HG03060 (cell line): ENCODE measurements at regions not wholly inside any gene's neighbourhood (a gene's known extent, or its start where the extent isn't known, plus 50 kb on each side); places are given as distances from the start of the nearest gene placed in this dataset.

Experiments
- ATAC-seq: cut with Tn5 transposase; IDR thresholded peaks from one replicate; pipeline ENCODE4 v1.9.1; 2021; ENCODE audit warnings: low read depth, moderate number of reproducible peaks; ENCODE audit not compliant: unreplicated experiment

- no peak for ATAC-seq
These were observed 182.2 kb upstream of the NUDT4 start for GRCh38 chr12:93195511-93195910.

DNA sequence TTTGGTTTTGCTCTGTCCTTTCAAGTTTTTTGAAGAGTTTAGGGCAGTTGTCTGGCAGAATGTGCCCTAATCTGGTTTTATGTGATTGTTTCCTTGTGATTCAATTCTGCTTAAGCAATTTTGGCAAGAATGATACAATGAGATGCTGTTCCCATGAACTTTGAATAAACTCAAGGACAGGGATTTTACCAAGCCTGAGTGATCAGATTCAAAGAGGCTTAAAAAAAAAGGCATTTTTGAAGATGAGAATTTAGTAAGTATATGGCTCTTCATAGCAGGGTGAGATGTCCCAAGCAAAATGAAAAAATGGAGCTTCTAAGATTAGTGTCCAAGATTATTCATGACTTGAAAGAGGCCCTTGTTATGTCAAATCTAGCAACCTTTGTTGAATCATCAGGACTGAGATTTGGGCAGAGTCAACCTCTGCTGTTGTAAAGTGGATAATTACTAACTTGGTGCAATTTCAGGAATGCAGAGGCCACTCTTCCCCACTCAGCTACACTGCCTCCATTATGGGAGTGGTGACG lies 180.6 kb upstream of the NUDT4 start:
- ATAC-seq, result no peak

DNA sequence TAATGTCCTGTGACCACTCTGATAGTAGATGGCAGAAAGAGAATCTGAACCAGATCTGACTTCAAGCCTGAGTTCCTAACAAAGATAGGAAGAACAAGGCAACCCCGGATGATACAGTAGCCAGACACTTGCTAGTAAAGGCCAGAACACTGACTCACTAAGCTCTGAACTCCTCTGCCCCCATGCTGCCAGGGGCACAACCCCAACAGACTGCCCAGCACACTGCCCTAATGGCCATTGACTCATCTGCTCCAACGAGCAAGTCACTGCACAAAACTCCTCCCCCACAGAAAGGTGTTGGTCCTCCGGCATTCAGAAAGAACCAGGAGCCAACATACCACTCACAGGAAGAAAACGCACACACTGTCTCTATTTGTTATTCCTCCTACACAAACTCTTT lies 179.6 kb upstream of the NUDT4 start:
- ATAC-seq, result no peak

DNA sequence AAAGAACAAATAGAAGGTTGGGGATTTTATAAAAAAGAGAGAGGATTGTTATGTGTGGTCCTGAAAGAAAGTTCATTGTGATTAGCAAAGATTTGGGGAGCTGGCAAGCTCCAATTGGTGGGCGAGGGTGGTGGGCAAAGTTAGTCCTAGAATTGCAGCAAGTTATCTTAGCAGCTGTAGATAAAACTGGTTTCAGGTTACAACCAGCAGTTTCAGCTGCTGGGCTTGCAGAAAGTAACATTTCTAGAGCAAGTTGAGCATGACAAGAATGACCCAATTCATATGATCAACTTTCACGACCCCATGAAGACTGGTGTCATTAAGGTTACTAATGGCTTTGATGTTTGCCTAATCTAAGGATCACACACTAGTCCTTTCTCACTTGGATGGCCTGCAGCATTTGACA lies 177.9 kb upstream of the NUDT4 start:
- ATAC-seq, result no peak

- ATAC-seq, result no peak
These were observed 177.3 kb upstream of the NUDT4 start for GRCh38 chr12:93200291-93200917.

DNA sequence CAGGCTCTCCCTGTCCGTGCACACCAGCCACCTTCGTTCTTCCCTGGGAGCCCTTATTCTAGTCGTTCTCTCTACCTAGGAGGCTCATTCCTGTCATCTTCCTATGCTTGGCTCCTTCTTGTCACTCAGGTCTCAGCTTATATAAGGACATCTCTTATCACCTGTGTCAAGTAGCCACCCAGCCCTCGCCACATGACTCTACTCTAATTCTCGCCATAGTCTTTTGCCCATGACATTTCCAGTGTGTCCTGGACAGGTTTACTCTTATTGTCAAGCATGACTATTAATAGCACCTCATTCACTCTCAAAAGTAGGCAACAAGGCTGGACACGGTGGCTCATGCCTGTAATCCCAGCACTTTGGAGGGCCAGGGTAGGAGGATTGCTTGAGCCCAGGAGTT lies 175.7 kb upstream of the NUDT4 start:
- no peak for ATAC-seq

GRCh38 chr12:93202688-93203087 lies 175.0 kb upstream of the NUDT4 start:
- no peak for ATAC-seq

DNA sequence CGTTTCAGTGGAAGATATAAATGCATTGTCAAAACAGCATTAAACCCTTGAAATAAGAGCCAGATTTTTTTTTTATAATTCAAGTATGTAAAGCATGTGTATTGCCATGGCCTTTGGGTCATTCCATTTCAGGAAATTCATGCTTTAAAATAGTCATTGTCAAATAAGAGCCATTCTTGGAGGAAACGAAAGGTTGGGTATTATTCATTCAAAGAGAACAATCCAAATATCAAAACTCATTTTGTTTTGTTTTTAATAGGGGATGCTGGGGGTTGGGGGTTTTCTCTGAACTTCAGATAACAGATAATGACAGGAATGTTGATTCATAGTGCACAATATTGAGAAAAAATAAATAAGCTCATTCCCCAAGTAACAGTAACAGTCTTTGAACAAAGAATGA lies 174.4 kb upstream of the NUDT4 start:
- ATAC-seq, result no peak

DNA sequence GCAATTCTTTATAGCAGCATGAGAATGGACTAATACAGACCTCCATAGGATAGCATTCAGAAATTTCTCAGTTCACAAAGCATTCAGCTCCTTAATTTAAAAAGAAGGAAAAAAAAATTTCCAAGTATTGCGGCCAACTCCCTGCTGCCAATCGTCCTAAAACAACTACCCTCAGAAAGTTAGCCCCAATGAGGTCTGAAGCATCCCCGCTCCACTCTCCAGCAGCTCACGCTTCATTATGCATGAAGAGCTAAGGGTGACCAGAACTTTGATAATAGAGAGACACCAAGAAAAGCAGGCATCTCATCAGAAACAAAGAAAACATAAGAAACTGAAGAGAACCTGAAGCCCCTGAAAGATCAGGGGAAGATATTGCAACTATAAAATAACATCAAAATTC lies 172.8 kb upstream of the NUDT4 start:
- ATAC-seq, result no peak

DNA sequence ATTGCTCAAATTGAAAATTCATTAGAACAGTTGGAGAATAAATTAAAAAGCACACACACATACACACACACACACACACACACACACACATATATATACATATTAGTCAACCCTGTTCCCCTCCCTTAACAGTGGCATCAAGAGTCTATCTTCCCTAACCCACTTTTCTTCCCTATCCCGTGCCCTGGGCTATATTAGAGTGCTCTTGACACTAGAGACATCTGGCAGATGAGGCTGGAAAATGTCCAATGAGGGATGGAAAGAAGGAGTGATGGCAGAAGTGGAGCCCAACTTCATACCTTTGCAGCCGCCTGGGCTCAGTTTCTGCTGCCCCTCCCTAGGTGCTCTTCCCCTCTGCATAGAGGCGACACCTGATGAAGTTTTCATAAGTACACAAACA lies 172.4 kb upstream of the NUDT4 start:
- no peak for ATAC-seq

DNA sequence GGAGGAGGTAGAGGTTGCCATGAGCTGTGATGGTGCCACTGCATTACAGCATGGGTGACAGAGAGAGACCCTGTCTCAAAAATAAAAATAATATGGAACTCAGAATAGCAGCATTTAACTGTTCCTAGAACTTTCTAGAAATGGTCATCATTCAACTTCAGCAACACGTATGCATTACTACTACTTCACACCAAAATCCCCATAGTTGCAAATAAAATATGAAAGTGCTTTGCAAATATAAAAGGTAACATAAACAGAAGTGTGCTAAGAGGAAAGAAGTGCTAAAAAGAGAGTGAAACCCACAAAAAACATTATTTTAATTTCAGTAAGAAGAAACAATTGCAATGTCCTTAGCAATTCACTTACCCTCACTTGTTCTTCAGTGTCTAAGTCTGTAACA lies 169.7 kb upstream of the NUDT4 start:
- no peak for ATAC-seq

- no peak for ATAC-seq
These were observed 163.0 kb upstream of the NUDT4 start for GRCh38 chr12:93214523-93215289.

- ATAC-seq, result no peak
These were observed 162.4 kb upstream of the NUDT4 start for GRCh38 chr12:93215290-93215678.

DNA sequence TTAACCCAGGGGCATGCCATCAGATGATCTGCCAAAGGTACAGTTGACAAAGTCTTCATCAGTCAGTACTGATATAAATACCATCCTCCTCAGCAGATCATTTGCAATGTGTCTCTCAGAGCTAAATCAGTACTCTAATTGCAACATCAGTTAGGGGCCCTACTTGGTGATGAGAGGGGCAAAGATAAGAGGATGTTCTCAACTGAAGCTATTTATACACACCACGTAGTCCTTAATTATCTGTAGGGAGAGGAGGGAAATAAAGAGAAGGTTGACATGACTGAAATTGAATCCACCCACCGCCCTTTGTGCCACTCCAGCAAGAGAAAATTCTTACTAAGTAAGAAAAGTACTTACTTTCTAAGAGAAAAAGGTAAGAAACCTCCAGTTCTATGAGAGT lies 157.8 kb upstream of the NUDT4 start:
- no peak for ATAC-seq

- ATAC-seq, result no peak
These were observed 155.9 kb upstream of the NUDT4 start for GRCh38 chr12:93221841-93222240.

DNA sequence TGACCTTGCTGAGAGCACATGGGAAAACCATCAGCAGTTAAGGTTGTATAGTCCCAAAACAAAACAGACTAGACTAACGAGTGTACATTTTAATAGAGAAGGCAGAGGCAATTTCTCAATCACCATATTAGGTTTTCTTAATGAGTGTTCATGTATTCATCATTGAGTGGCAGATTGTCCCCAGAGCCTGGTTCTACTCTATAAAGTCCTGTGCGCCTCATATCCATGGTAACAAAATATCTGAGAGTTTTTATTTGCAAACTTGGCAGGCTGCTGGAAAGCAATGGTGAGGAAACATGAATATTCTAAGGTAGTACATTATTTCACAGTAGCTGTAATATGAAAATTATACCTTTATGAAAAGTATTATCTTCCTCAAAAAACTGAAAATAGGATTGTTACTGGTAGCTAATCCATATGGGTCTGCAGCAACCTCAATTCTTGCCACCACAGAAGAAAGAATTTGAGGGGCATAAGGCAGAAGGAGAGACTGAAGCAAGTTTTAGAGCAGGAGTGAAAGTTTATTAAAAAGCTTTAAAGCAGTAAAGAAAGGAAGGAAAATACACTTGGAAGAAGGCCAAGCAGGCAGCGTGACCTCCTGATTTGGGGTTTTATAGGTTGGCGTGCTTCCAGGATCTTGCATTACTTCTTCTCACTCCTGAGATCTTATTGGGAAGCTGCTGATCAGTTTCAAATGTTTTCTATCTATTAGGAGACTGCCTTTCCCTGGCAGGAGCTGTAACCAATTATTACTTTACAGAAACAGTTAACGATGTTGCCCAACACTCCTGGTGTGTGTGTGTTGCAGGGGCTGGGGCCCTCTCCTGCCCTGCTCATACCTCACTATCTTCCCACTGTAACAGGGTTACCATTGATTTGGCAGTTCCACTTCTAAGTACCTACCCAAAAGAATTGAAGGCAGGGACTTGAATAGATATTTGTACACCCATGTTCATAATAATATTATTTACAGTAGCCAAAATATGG lies 154.0 kb upstream of the NUDT4 start:
- no peak for ATAC-seq

DNA sequence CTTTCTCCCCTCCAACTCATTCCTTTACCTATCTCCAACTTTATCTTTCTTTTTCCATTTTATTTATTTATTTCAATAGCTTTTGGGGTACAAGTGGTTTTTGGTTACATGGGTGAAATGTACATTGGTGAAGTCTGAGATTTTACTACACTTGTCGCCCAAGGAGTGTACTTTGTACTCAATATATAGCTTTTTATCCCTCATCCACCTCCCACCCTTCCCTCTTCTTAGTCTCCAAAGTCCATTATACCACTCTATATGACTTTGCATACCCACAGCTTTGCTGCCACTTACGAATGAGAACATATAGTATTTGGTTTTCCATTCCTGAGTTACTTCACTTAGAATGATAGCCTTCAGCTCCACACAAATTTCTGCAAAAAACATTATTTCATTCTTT lies 152.6 kb upstream of the NUDT4 start:
- no peak for ATAC-seq

DNA sequence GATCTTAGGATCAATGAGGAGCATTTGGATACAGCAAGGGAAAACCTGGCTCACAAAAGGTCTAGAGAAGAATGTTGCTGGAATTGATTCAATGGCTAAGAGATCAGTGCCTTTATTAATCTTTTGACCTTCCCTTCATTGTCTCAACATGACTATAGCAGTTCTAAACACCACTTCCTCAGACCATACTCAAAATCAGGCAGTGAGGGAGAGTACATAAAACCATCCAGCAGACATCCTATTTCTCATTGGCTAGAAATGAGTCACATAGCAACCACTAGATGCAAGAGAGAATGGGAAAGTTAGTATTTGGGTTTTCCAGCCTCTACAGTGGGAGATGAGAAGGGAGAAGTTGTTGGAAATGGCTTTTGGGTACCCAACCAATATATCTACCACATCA lies 151.4 kb upstream of the NUDT4 start:
- ATAC-seq, result no peak

DNA sequence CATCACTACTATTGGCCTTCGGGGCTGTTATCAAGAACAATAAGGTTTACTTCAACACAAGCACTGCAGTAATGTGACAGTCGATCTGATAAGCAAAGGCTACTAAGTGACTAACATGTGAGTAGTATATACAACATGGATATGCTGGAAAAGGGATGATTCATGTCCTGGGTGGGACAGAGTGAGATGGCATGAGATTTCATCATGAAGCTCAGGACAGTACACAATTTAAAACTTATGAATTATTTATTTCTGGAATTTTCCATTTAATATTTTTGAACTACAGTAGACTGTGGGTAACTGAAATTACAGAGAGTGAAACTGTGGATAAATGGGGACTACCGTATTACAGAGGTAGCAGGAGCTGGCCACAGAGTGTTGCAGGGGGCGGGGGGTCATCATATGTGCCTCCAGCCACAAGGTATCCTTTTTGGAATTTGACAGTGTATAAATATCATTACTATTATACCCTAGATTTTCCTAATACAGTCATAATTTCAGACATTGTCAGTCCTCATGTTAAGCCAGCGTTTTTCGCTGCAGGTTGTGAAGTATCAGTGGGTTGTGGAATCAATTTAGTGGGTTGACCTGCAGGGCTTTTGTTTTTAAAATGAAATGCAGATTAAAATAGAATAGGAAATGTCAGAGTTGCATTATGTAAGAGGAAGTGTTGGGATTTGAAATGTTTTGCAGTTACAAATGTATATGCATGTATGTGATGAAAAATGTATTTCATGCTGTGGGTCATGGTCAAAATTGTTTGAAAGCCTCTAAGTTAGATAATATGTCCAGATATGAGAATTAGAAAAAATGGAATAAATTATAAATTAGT lies 148.0 kb upstream of the NUDT4 start:
- ATAC-seq, result no peak

- no peak for ATAC-seq
These were observed 147.4 kb upstream of the NUDT4 start for GRCh38 chr12:93230326-93230720.
